Neural progenitor cell (in vitro differentiated cells): ENCODE measurements at regions not wholly inside any gene's neighbourhood (a gene's known extent, or its start where the extent isn't known, plus 50 kb on each side); places are given as distances from the start of the nearest gene placed in this dataset.

Source experiments
- EZH2 ChIP-seq: fragments of 200-600 bp; sonication (generic); IDR thresholded peaks from 2 replicates; pipeline ENCODE4 v1.6.1; 2017; ENCODE audit warnings: antibody characterized with exemption, mild to moderate bottlenecking, moderate library complexity
- TF ChIP-seq, protein P1 (sequence below): fragments of 200-600 bp; sonication (generic); IDR thresholded peaks from 2 replicates; pipeline ENCODE4 v1.5.1; 2017; ENCODE audit warnings: antibody characterized with exemption, mild to moderate bottlenecking

GRCh38 chr20:19851861-19852260 lies 93.8 kb downstream of the RIN2 start:
- TF ChIP-seq, protein P1, sequence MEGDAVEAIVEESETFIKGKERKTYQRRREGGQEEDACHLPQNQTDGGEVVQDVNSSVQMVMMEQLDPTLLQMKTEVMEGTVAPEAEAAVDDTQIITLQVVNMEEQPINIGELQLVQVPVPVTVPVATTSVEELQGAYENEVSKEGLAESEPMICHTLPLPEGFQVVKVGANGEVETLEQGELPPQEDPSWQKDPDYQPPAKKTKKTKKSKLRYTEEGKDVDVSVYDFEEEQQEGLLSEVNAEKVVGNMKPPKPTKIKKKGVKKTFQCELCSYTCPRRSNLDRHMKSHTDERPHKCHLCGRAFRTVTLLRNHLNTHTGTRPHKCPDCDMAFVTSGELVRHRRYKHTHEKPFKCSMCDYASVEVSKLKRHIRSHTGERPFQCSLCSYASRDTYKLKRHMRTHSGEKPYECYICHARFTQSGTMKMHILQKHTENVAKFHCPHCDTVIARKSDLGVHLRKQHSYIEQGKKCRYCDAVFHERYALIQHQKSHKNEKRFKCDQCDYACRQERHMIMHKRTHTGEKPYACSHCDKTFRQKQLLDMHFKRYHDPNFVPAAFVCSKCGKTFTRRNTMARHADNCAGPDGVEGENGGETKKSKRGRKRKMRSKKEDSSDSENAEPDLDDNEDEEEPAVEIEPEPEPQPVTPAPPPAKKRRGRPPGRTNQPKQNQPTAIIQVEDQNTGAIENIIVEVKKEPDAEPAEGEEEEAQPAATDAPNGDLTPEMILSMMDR, result no peak
- TF ChIP-seq EZH2, result no peak
